ENCODE measurements at regions not wholly inside any gene's neighbourhood (a gene's known extent, or its start where the extent isn't known, plus 50 kb on each side); places are given as distances from the start of the nearest gene placed in this dataset.

- H3K4me3 ChIP-seq, result no peak overlapping the region
- ChIA-PET POLR2A (no interaction called here), SMC1A (ENCODE audit: uncharacterized antibody, unreplicated experiment) (no interaction called here), RAD21 (ENCODE audit: unreplicated experiment) (interaction anchor here (1.3 kb wide), 1 partner anchor 8 kb away, joined by 4 read pairs; no protein-coding TSS in a partner anchor), CTCF (no interaction called here)
- DNase-seq (ENCODE audit: low read depth, low spot score) (no peak), FAIRE-seq (no peak), ATAC-seq (peak; percentile 97)
- no peak overlapping the region for H3K9ac ChIP-seq (ENCODE audit: control insufficient read depth, insufficient read depth, low read length)
- no TSS peak for BruUV-seq (replicated peaks)
- in situ Hi-C loops (cut with MboI) (no loop called here), intact Hi-C loops (cut with micrococcal nuclease; ENCODE audit: unreplicated experiment) (no loop called here)
- no peak overlapping the region for H3K4me2 ChIP-seq (ENCODE audit: control insufficient read depth, insufficient read depth)
- no peaks in the 10 kb centered on the region for H3K36me3 ChIP-seq (ENCODE audit: control insufficient read depth in 2 of 2, insufficient read depth in 2 of 2, low read length in 1 of 2)
- H2AFZ ChIP-seq (ENCODE audit: control insufficient read depth, low read depth, low read length), result no peak overlapping the region
- H3K9me3 ChIP-seq (replicated peaks; ENCODE audit: control insufficient read depth, insufficient read depth, low read length), result no peaks in the 10 kb centered on the region
- no peaks in the 10 kb centered on the region for H3K4me1 ChIP-seq (ENCODE audit: control insufficient read depth, insufficient read depth, low read length)
- no peaks in the 10 kb centered on the region for H4K20me1 ChIP-seq (ENCODE audit: control insufficient read depth, insufficient read depth)
- no peaks in the 10 kb centered on the region for H3K27me3 ChIP-seq (replicated peaks in 1 of 2; ENCODE audit: control insufficient read depth in 2 of 2, insufficient read depth in 2 of 2, low read length in 1 of 2)
- no peaks in the 10 kb centered on the region for H3K79me2 ChIP-seq (ENCODE audit: control insufficient read depth, insufficient read depth, low read length)
- no peak overlapping the region for H3K27ac ChIP-seq (ENCODE audit: control insufficient read depth, insufficient read depth)
- TF ChIP-seq POU2F2 (IDR thresholded peaks at IDR 0.05; ENCODE audit: borderline replicate concordance, low read depth, low read length) (no peak), ATF2 (IDR thresholded peaks at IDR 0.05; ENCODE audit: low read length) (peak; percentile 35; the same call in 1 of the 2 replicates), PBX3 (IDR thresholded peaks at IDR 0.05; ENCODE audit: insufficient replicate concordance, low read depth, low read length) (no peak), ATF7 (IDR thresholded peaks at IDR 0.05; ENCODE audit: low read depth) (peak; percentile 74), RELB (IDR thresholded peaks at IDR 0.05; ENCODE audit: low read depth) (peak; percentile 58), SRF (IDR thresholded peaks at IDR 0.05; ENCODE audit: low read depth in 2 of 2, low read length in 2 of 2) (no peak), CTCF (IDR thresholded peaks at IDR 0.05 in 2 of 3, conservative IDR thresholded peaks at IDR 0.05 in 1 of 3; ENCODE audit: control insufficient read depth in 2 of 3, extremely low read depth in 1 of 3, insufficient read depth in 1 of 3, low read depth in 3 of 3, low read length in 3 of 3) (no peak), TCF12 (IDR thresholded peaks at IDR 0.05; ENCODE audit: low read depth, low read length) (no peak), NKRF (conservative IDR thresholded peaks at IDR 0.05) (no peak), IRF3 (IDR thresholded peaks at IDR 0.05) (no peak), SMC3 (IDR thresholded peaks at IDR 0.05; ENCODE audit: borderline replicate concordance, low read length) (no peak), MTA3 (IDR thresholded peaks at IDR 0.05; ENCODE audit: borderline replicate concordance, low read length) (no peak; the same call in 1 of the 2 replicates), YBX1 (IDR thresholded peaks at IDR 0.05) (no peak), ZNF207 (IDR thresholded peaks at IDR 0.05; ENCODE audit: borderline replicate concordance) (no peak), PAX8 (IDR thresholded peaks at IDR 0.05) (no peak)
These were observed 601.0 kb downstream of the NUF2 start for GRCh38 chr1:163922743-163923201.
